ENCODE measurements at regions not wholly inside any gene's neighbourhood (a gene's known extent, or its start where the extent isn't known, plus 50 kb on each side); places are given as distances from the start of the nearest gene placed in this dataset.
A peak's percentile ranks its signal among the peaks of the same experiment; 100 is the strongest.

GRCh38 chr2:240340361-240340761 lies 95.1 kb upstream of the GPC1 start:
- peaks cover 0 to under 1% of the 10 kb centered on the region in 2 donors for H3K9me3 ChIP-seq
- intact Hi-C loops (cut with DNase I) = no loop called here
- no peaks in the 10 kb centered on the region for H3K4me1 ChIP-seq
- no peaks in the 10 kb centered on the region for H3K27me3 ChIP-seq
- H3K4me3 ChIP-seq = no peak overlapping the region
- peak in 1 of 2 donors; percentile 59 for DNase-seq (ENCODE audit: low spot score in 2 of 2)
- H3K36me3 ChIP-seq = no peaks in the 10 kb centered on the region
- no peak for TF ChIP-seq CTCF (IDR thresholded peaks at IDR 0.05)
- no peak overlapping the region for H3K27ac ChIP-seq

- TF ChIP-seq CTCF (IDR thresholded peaks at IDR 0.05) = no peak
- intact Hi-C loops (cut with DNase I) = no loop called here
- H3K27ac ChIP-seq = no peak overlapping the region
- peak in 1 of 2 donors; percentile 53 for DNase-seq (ENCODE audit: low spot score in 2 of 2)
- H3K27me3 ChIP-seq = no peaks in the 10 kb centered on the region
- H3K36me3 ChIP-seq = no peaks in the 10 kb centered on the region
- no peaks in the 10 kb centered on the region for H3K4me1 ChIP-seq
- H3K9me3 ChIP-seq = peaks cover 0 to 7% of the 10 kb centered on the region in 2 donors
- H3K4me3 ChIP-seq = no peak overlapping the region
Observed at GRCh38 chr2:240341064-240341463, 94.4 kb upstream of the GPC1 start.

GRCh38 chr2:240343548-240343947 lies 91.9 kb upstream of the GPC1 start:
- peaks cover 0 to 7% of the 10 kb centered on the region in 2 donors for H3K9me3 ChIP-seq
- no peaks in the 10 kb centered on the region for H3K4me1 ChIP-seq
- TF ChIP-seq CTCF (IDR thresholded peaks at IDR 0.05) = no peak
- no peaks in the 10 kb centered on the region for H3K27me3 ChIP-seq
- DNase-seq (ENCODE audit: low spot score in 2 of 2) = no peak
- no peaks in the 10 kb centered on the region for H3K36me3 ChIP-seq
- intact Hi-C loops (cut with DNase I) = loop anchor here (1.0 kb wide), 1 partner anchor 110 kb away; no protein-coding TSS in a partner anchor
- H3K4me3 ChIP-seq = no peak overlapping the region
- no peak overlapping the region for H3K27ac ChIP-seq

- DNase-seq (ENCODE audit: low spot score in 2 of 2) = no peak
- Histone ChIP-seq H3K27ac (no peak overlapping the region), H3K36me3 (no peaks in the 10 kb centered on the region), H3K4me3 (no peak overlapping the region), H3K9me3 (peaks cover 0 to 7% of the 10 kb centered on the region in 2 donors), H3K27me3 (no peaks in the 10 kb centered on the region), H3K4me1 (no peaks in the 10 kb centered on the region)
- TF ChIP-seq CTCF (IDR thresholded peaks at IDR 0.05) = no peak
- intact Hi-C loops (cut with DNase I) = no loop called here
Observed at GRCh38 chr2:240344904-240345303, 90.6 kb upstream of the GPC1 start.

GRCh38 chr2:240346015-240346752 lies 89.3 kb upstream of the GPC1 start:
- H3K9me3 ChIP-seq = peaks cover 0 to 7% of the 10 kb centered on the region in 2 donors
- no peak for DNase-seq (ENCODE audit: low spot score in 2 of 2)
- no peaks in the 10 kb centered on the region for H3K27me3 ChIP-seq
- H3K4me1 ChIP-seq = no peaks in the 10 kb centered on the region
- no peak for TF ChIP-seq CTCF (IDR thresholded peaks at IDR 0.05)
- H3K4me3 ChIP-seq = no peak overlapping the region
- no peaks in the 10 kb centered on the region for H3K36me3 ChIP-seq
- no peak overlapping the region for H3K27ac ChIP-seq
- intact Hi-C loops (cut with DNase I) = no loop called here

All from ascending aorta (tissue), 2 donors.